ENCODE measurements at regions not wholly inside any gene's neighbourhood (a gene's known extent, or its start where the extent isn't known, plus 50 kb on each side); places are given as distances from the start of the nearest gene placed in this dataset.

GRCh38 chr14:81676395-81676794 lies 142.7 kb upstream of the SEL1L start:
- Histone ChIP-seq H3K4me3 (ENCODE audit: low read length) (no peak overlapping the region), H3K36me3 (ENCODE audit: insufficient read depth, low read length) (no peaks in the 10 kb centered on the region), H3K4me2 (ENCODE audit: low read length) (no peak overlapping the region), H3K9me3 (replicated peaks; ENCODE audit: low read length) (no peaks in the 10 kb centered on the region), H3K27me3 (ENCODE audit: control insufficient read depth, insufficient read depth, low read length) (no peaks in the 10 kb centered on the region), H3K4me1 (ENCODE audit: control insufficient read depth, insufficient read depth, low read length) (no peaks in the 10 kb centered on the region), H3K9ac (ENCODE audit: low read depth, low read length) (no peak overlapping the region)

DNA sequence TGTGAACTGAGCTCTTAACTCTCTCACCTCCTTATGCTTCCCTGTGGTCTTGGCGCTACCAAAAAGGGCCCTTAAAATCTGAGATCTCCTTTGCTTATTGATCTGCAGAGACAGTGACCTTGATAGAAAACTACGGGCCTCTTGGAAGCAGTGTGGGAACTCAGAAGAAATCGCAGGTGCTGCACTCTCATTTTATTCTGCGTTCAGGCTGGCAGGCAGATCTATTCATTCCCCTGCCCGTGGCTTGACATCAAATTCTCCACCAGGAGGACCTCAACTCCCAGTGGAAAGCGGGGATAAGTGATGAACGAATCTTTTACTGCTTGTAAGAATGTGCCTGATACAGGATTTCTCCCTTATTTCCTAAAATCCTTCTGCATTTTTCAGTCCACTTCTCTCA lies 143.2 kb upstream of the SEL1L start:
- Histone ChIP-seq H3K4me3 (ENCODE audit: low read length) (no peak overlapping the region), H3K27me3 (ENCODE audit: control insufficient read depth, insufficient read depth, low read length) (no peaks in the 10 kb centered on the region), H3K9me3 (replicated peaks; ENCODE audit: low read length) (no peaks in the 10 kb centered on the region), H3K9ac (ENCODE audit: low read depth, low read length) (no peak overlapping the region), H3K4me1 (ENCODE audit: control insufficient read depth, insufficient read depth, low read length) (no peaks in the 10 kb centered on the region), H3K4me2 (ENCODE audit: low read length) (no peak overlapping the region), H3K36me3 (ENCODE audit: insufficient read depth, low read length) (no peaks in the 10 kb centered on the region)

DNA sequence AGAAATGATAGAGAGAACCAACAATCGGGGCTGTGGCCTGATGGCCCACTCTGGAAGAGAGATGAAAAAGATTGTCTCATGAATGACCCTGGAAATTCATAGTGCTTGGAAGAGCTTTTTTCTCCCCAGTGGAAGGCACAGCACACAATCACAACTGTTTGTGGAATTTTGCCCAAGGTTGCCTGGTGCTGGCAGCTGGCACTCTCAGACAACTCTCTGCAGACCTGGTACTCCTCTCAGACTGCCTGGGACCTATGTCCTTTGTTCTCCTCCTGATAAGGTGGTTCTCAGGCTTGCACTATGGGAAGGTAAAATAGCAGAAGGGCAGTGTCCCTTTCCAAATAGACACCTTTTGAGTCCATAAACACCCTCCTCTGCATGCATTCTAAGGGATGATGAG lies 144.1 kb upstream of the SEL1L start:
- Histone ChIP-seq H3K27me3 (ENCODE audit: control insufficient read depth, insufficient read depth, low read length) (no peaks in the 10 kb centered on the region), H3K36me3 (ENCODE audit: insufficient read depth, low read length) (no peaks in the 10 kb centered on the region), H3K4me1 (ENCODE audit: control insufficient read depth, insufficient read depth, low read length) (no peaks in the 10 kb centered on the region), H3K4me2 (ENCODE audit: low read length) (no peak overlapping the region), H3K9me3 (replicated peaks; ENCODE audit: low read length) (peaks cover 3% of the 10 kb centered on the region), H3K4me3 (ENCODE audit: low read length) (no peak overlapping the region), H3K9ac (ENCODE audit: low read depth, low read length) (no peak overlapping the region)

GRCh38 chr14:81679226-81679625 lies 145.6 kb upstream of the SEL1L start:
- Histone ChIP-seq H3K36me3 (ENCODE audit: insufficient read depth, low read length) (no peaks in the 10 kb centered on the region), H3K4me3 (ENCODE audit: low read length) (no peak overlapping the region), H3K27me3 (ENCODE audit: control insufficient read depth, insufficient read depth, low read length) (no peaks in the 10 kb centered on the region), H3K4me1 (ENCODE audit: control insufficient read depth, insufficient read depth, low read length) (no peaks in the 10 kb centered on the region), H3K9ac (ENCODE audit: low read depth, low read length) (no peak overlapping the region), H3K9me3 (replicated peaks; ENCODE audit: low read length) (peaks cover 5% of the 10 kb centered on the region), H3K4me2 (ENCODE audit: low read length) (no peak overlapping the region)

DNA sequence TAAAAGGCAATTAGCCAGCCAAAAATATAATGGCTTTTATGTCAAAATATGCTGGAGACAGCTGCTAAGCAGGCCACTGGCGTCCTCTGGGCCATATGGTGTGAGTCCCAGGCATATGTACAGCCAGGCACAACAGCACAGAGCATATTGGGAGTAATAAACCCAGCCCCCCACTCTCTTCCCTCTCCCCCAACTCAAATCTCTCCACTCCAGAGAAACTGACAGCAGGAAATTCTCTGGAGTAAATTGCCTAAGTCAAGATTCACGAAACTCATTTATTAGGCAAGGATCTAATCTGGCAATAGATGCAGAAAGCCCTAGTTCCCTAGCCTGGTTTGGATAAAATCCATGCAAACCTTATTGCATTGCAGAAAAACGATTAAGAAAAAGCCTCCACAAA lies 147.9 kb upstream of the SEL1L start:
- peaks cover 5% of the 10 kb centered on the region for H3K9me3 ChIP-seq (replicated peaks; ENCODE audit: low read length)

GRCh38 chr14:81682134-81682533 lies 148.5 kb upstream of the SEL1L start:
- Histone ChIP-seq H3K9ac (ENCODE audit: low read depth, low read length) (no peak overlapping the region), H3K9me3 (replicated peaks; ENCODE audit: low read length) (peaks cover 5% of the 10 kb centered on the region), H3K4me2 (ENCODE audit: low read length) (no peak overlapping the region), H3K27me3 (ENCODE audit: control insufficient read depth, insufficient read depth, low read length) (no peaks in the 10 kb centered on the region), H3K4me3 (ENCODE audit: low read length) (no peak overlapping the region), H3K36me3 (ENCODE audit: insufficient read depth, low read length) (no peaks in the 10 kb centered on the region), H3K4me1 (ENCODE audit: control insufficient read depth, insufficient read depth, low read length) (no peaks in the 10 kb centered on the region)

More for the DNA sequence above, 147.9 kb upstream of the SEL1L start:
- no peaks in the 10 kb centered on the region for H3K4me1 ChIP-seq (ENCODE audit: control insufficient read depth, insufficient read depth, low read length)
- no peaks in the 10 kb centered on the region for H3K27me3 ChIP-seq (ENCODE audit: control insufficient read depth, insufficient read depth, low read length)
- no peak overlapping the region for H3K4me2 ChIP-seq (ENCODE audit: low read length)
- H3K4me3 ChIP-seq (ENCODE audit: low read length), result no peak overlapping the region
- no peak overlapping the region for H3K9ac ChIP-seq (ENCODE audit: low read depth, low read length)
- H3K36me3 ChIP-seq (ENCODE audit: insufficient read depth, low read length), result no peaks in the 10 kb centered on the region

DNA sequence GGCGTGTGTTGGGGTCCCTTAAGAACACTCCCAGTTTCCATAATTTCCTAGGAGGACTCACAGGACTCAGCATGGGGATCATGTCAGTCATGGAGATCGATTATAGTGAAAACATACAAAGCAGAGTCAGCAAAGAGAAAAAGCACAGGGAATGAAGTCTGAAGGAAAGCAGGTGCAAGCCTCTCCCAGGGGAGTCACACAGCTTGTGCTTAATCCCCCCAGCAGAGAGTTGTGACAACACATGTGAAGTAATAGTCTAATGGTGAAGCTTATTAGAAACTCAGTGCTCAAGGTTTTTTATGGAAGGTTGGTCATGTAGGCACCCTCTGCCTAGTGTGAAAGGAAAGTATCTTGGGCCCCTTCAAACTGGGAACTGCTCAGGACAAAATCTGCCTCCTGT lies 149.0 kb upstream of the SEL1L start:
- Histone ChIP-seq H3K4me2 (ENCODE audit: low read length) (no peak overlapping the region), H3K27me3 (ENCODE audit: control insufficient read depth, insufficient read depth, low read length) (no peaks in the 10 kb centered on the region), H3K4me1 (ENCODE audit: control insufficient read depth, insufficient read depth, low read length) (no peaks in the 10 kb centered on the region), H3K9me3 (replicated peaks; ENCODE audit: low read length) (peaks cover 5% of the 10 kb centered on the region), H3K4me3 (ENCODE audit: low read length) (no peak overlapping the region), H3K9ac (ENCODE audit: low read depth, low read length) (no peak overlapping the region), H3K36me3 (ENCODE audit: insufficient read depth, low read length) (no peaks in the 10 kb centered on the region)

DNA sequence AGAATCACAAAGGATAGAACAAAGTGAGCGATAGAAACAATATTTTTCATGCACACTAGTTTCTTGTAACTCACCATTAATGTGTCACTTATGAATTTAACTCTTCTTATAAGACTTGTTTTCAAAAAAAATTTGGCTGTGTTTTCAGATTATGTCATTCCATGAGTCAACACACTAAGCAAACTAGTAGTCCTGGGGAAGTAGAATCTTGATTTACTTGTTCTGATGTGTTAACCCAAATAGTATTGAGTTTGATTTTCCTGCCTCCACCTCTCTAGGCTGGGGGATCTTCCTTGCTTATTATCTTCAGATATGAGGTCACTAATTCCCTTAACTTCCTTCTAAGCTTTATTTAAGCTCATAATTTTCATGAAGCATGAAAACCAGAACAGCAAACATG lies 151.0 kb upstream of the SEL1L start:
- Histone ChIP-seq H3K9ac (ENCODE audit: low read depth, low read length) (no peak overlapping the region), H3K4me1 (ENCODE audit: control insufficient read depth, insufficient read depth, low read length) (no peaks in the 10 kb centered on the region), H3K4me2 (ENCODE audit: low read length) (no peak overlapping the region), H3K27me3 (ENCODE audit: control insufficient read depth, insufficient read depth, low read length) (no peaks in the 10 kb centered on the region), H3K4me3 (ENCODE audit: low read length) (no peak overlapping the region), H3K9me3 (replicated peaks; ENCODE audit: low read length) (peaks cover 10% of the 10 kb centered on the region), H3K36me3 (ENCODE audit: insufficient read depth, low read length) (no peaks in the 10 kb centered on the region)

DNA sequence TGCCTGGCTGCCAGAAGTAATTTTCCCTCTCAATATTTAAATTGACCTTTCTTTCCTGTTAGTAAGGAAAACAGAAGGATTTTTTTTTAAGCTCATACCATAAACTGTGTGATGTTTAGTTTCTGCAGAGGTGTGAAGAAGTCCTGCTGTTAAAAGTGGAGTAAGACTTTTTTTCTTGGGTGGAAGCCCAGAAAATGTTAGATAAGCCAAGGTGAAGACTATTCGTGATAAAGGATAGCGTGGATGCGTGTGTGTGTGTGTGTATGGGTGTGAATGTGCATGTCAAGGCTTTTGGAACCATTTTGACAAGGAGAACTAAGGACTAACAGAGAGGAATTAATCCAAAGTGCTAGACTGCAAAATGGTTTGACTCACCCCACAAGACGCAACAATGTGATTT lies 152.9 kb upstream of the SEL1L start:
- Histone ChIP-seq H3K4me3 (ENCODE audit: low read length) (no peak overlapping the region), H3K4me2 (ENCODE audit: low read length) (no peak overlapping the region)

DNA sequence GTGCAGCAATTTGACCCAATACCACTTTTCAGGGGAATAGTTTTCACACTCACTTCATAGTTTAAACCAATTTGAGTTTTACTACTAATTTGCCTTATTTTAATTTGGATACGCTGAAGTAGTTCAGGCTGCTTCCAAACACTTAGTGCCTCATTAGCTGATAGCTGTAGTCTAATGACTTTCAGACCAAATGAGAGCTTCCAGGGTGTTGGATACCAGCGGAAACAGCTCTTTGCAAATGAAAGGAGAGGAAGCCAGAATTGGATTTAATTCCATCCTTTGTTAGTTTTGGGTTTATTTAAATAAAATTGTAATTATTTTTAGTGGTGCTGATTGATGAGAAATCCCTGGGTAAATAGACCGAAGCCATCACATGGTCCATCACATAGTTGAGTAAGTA lies 158.3 kb upstream of the SEL1L start:
- Histone ChIP-seq H3K4me2 (ENCODE audit: low read length) (no peak overlapping the region), H3K4me1 (ENCODE audit: control insufficient read depth, insufficient read depth, low read length) (no peaks in the 10 kb centered on the region), H3K27me3 (ENCODE audit: control insufficient read depth, insufficient read depth, low read length) (no peaks in the 10 kb centered on the region), H3K36me3 (ENCODE audit: insufficient read depth, low read length) (no peaks in the 10 kb centered on the region), H3K9me3 (replicated peaks; ENCODE audit: low read length) (peaks cover 7% of the 10 kb centered on the region), H3K4me3 (ENCODE audit: low read length) (no peak overlapping the region), H3K9ac (ENCODE audit: low read depth, low read length) (no peak overlapping the region)

More for the DNA sequence above, 152.9 kb upstream of the SEL1L start:
- no peaks in the 10 kb centered on the region for H3K27me3 ChIP-seq (ENCODE audit: control insufficient read depth, insufficient read depth, low read length)
- H3K4me1 ChIP-seq (ENCODE audit: control insufficient read depth, insufficient read depth, low read length), result no peaks in the 10 kb centered on the region
- H3K36me3 ChIP-seq (ENCODE audit: insufficient read depth, low read length), result no peaks in the 10 kb centered on the region
- H3K9ac ChIP-seq (ENCODE audit: low read depth, low read length), result no peak overlapping the region
- peaks cover 12% of the 10 kb centered on the region for H3K9me3 ChIP-seq (replicated peaks; ENCODE audit: low read length)

DNA sequence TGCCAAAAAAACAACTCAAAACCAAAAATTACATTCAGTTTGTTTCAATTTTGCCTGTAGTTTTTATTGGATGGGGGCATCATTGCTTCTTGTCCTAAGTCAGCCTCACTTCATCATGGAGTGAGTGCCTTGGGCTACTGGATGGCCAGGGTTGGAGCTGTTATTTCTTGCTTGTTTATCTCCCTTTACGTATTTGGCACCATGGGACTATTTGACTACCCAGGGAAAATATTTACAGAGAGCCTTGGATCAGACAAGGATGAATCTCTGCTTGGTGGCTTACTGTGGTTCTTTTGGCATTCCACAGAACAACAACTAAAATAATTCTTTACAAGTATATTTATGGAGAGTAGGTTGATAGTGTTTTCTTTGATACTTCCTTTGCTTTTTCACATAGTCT lies 160.8 kb upstream of the SEL1L start:
- Histone ChIP-seq H3K4me2 (ENCODE audit: low read length) (no peak overlapping the region), H3K36me3 (ENCODE audit: insufficient read depth, low read length) (no peaks in the 10 kb centered on the region), H3K27me3 (ENCODE audit: control insufficient read depth, insufficient read depth, low read length) (no peaks in the 10 kb centered on the region), H3K9ac (ENCODE audit: low read depth, low read length) (no peak overlapping the region), H3K9me3 (replicated peaks; ENCODE audit: low read length) (peaks cover 5% of the 10 kb centered on the region), H3K4me1 (ENCODE audit: control insufficient read depth, insufficient read depth, low read length) (no peaks in the 10 kb centered on the region), H3K4me3 (ENCODE audit: low read length) (no peak overlapping the region)

GRCh38 chr14:81709681-81710080 lies 176.0 kb upstream of the SEL1L start:
- Histone ChIP-seq H3K9me3 (replicated peaks; ENCODE audit: low read length) (no peaks in the 10 kb centered on the region), H3K4me3 (ENCODE audit: low read length) (no peak overlapping the region), H3K4me1 (ENCODE audit: control insufficient read depth, insufficient read depth, low read length) (no peaks in the 10 kb centered on the region), H3K9ac (ENCODE audit: low read depth, low read length) (no peak overlapping the region), H3K36me3 (ENCODE audit: insufficient read depth, low read length) (no peaks in the 10 kb centered on the region), H3K27me3 (ENCODE audit: control insufficient read depth, insufficient read depth, low read length) (no peaks in the 10 kb centered on the region), H3K4me2 (ENCODE audit: low read length) (no peak overlapping the region)
